ENCODE measurements at regions not wholly inside any gene's neighbourhood (a gene's known extent, or its start where the extent isn't known, plus 50 kb on each side); places are given as distances from the start of the nearest gene placed in this dataset.
"Not testable (repeated sequence)": the region's sequence is repeated elsewhere in the genome, so short reads cannot be mapped to it uniquely, and the experiment has no call there.

- no peak for DNase-seq (ENCODE audit: low read depth in 3 of 3, low spot score in 2 of 3)
Observed at GRCh38 chr5:63233361-63233760, 654.7 kb downstream of the LRRC70 start.

- no peak for DNase-seq (ENCODE audit: low read depth in 3 of 3, low spot score in 2 of 3)
Observed at GRCh38 chr5:63230754-63231153, 652.1 kb downstream of the LRRC70 start.

- no peak for DNase-seq (ENCODE audit: low read depth in 3 of 3, low spot score in 2 of 3)
Observed at GRCh38 chr5:63228154-63228553, 649.5 kb downstream of the LRRC70 start.

- DNase-seq (ENCODE audit: low read depth in 3 of 3, low spot score in 2 of 3): no peak
Observed at GRCh38 chr5:63220244-63220643, 641.6 kb downstream of the LRRC70 start.

GRCh38 chr5:63217422-63217821, 638.8 kb downstream of the LRRC70 start:
- no peak for DNase-seq (ENCODE audit: low read depth in 3 of 3, low spot score in 2 of 3)

- DNase-seq (ENCODE audit: low read depth in 3 of 3, low spot score in 2 of 3): no peak
Observed at GRCh38 chr5:63213256-63213655, 634.6 kb downstream of the LRRC70 start.

GRCh38 chr5:63211448-63212132, 633.0 kb downstream of the LRRC70 start:
- DNase-seq (ENCODE audit: low read depth in 3 of 3, low spot score in 2 of 3): no peak

GRCh38 chr5:63205976-63206375, 627.4 kb downstream of the LRRC70 start:
- DNase-seq (ENCODE audit: low read depth in 3 of 3, low spot score in 2 of 3): no peak

- no peak for DNase-seq (ENCODE audit: low read depth in 3 of 3, low spot score in 2 of 3)
Observed at GRCh38 chr5:63201738-63202137, 623.1 kb downstream of the LRRC70 start.

GRCh38 chr5:63194126-63194525, 615.5 kb downstream of the LRRC70 start:
- no peak for DNase-seq (ENCODE audit: low read depth in 3 of 3, low spot score in 2 of 3)

- not testable (repeated sequence) for DNase-seq (ENCODE audit: low read depth in 3 of 3, low spot score in 2 of 3)
Observed at GRCh38 chr5:63180190-63180589, 601.6 kb downstream of the LRRC70 start.

GRCh38 chr5:63175850-63176249, 597.2 kb downstream of the LRRC70 start:
- DNase-seq (ENCODE audit: low read depth in 3 of 3, low spot score in 2 of 3): no peak

GRCh38 chr5:63170486-63170885, 591.9 kb downstream of the LRRC70 start:
- DNase-seq (ENCODE audit: low read depth in 3 of 3, low spot score in 2 of 3): no peak

GRCh38 chr5:63164838-63165535, 586.4 kb downstream of the LRRC70 start:
- no peak for DNase-seq (ENCODE audit: low read depth in 3 of 3, low spot score in 2 of 3)

- no peak for DNase-seq (ENCODE audit: low read depth in 3 of 3, low spot score in 2 of 3)
Observed at GRCh38 chr5:63164339-63164738, 585.7 kb downstream of the LRRC70 start.

- DNase-seq (ENCODE audit: low read depth in 3 of 3, low spot score in 2 of 3): no peak
Observed at GRCh38 chr5:63155310-63155631, 576.7 kb downstream of the LRRC70 start.

GRCh38 chr5:63154476-63155309, 576.1 kb downstream of the LRRC70 start:
- no peak for DNase-seq (ENCODE audit: low read depth in 3 of 3, low spot score in 2 of 3)

- no peak for DNase-seq (ENCODE audit: low read depth in 3 of 3, low spot score in 2 of 3)
Observed at GRCh38 chr5:63152871-63153270, 574.3 kb downstream of the LRRC70 start.

GRCh38 chr5:63145167-63145566, 566.5 kb downstream of the LRRC70 start:
- no peak for DNase-seq (ENCODE audit: low read depth in 3 of 3, low spot score in 2 of 3)

GRCh38 chr5:63141591-63141990, 563.0 kb downstream of the LRRC70 start:
- no peak for DNase-seq (ENCODE audit: low read depth in 3 of 3, low spot score in 2 of 3)

GRCh38 chr5:63135291-63135690, 556.7 kb downstream of the LRRC70 start:
- DNase-seq (ENCODE audit: low read depth in 3 of 3, low spot score in 2 of 3): no peak

All from right renal cortex interstitium (tissue), 3 donors.